ENCODE measurements at regions not wholly inside any gene's neighbourhood (a gene's known extent, or its start where the extent isn't known, plus 50 kb on each side); places are given as distances from the start of the nearest gene placed in this dataset.

DNA sequence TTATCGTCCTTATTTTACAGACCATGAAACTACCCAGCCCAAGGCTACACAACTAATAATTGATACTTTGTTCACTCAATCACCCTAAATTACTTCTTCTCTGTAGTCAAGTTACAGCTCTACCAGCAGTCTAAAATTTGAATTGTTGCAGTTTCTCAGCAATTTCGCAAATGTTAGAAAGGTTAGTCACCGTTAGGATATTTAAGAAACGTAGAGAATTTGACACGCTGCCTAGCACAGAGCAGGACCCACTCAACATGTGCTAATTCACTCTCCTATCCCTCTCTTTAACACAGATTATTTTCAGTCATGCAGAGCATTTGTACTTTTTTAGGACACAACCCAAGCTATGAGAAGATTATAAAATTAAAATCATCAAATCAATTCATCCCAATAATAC, 771.1 kb upstream of the LUZP2 start:
- H3K9me3 ChIP-seq = no peaks in the 10 kb centered on the region
- no peaks in the 10 kb centered on the region for H3K36me3 Mint-ChIP-seq (ENCODE audit: insufficient read depth, unreplicated experiment)
- TF ChIP-seq, protein P1, sequence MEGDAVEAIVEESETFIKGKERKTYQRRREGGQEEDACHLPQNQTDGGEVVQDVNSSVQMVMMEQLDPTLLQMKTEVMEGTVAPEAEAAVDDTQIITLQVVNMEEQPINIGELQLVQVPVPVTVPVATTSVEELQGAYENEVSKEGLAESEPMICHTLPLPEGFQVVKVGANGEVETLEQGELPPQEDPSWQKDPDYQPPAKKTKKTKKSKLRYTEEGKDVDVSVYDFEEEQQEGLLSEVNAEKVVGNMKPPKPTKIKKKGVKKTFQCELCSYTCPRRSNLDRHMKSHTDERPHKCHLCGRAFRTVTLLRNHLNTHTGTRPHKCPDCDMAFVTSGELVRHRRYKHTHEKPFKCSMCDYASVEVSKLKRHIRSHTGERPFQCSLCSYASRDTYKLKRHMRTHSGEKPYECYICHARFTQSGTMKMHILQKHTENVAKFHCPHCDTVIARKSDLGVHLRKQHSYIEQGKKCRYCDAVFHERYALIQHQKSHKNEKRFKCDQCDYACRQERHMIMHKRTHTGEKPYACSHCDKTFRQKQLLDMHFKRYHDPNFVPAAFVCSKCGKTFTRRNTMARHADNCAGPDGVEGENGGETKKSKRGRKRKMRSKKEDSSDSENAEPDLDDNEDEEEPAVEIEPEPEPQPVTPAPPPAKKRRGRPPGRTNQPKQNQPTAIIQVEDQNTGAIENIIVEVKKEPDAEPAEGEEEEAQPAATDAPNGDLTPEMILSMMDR (IDR thresholded peaks at IDR 0.05; ENCODE audit: insufficient read depth in 1 of 2, low read depth in 1 of 2, low read length in 1 of 2, severe bottlenecking in 1 of 2, unreplicated experiment in 1 of 2) = no peak
- no peak overlapping the region for H3K27ac Mint-ChIP-seq (ENCODE audit: unreplicated experiment)
- no peaks in the 10 kb centered on the region for H3K4me1 ChIP-seq
- H3K27me3 Mint-ChIP-seq (ENCODE audit: insufficient read depth, unreplicated experiment) = no peaks in the 10 kb centered on the region
- H3K4me3 ChIP-seq (ENCODE audit: low read depth, low read length) = no peak overlapping the region
- ChIA-PET POLR2A (no interaction called here), CTCF (no interaction called here)
- H3K9me3 Mint-ChIP-seq (ENCODE audit: unreplicated experiment) = no peaks in the 10 kb centered on the region
- no peak overlapping the region for H3K4me3 Mint-ChIP-seq (ENCODE audit: unreplicated experiment)
- no peaks in the 10 kb centered on the region for H3K36me3 ChIP-seq (ENCODE audit: control insufficient read depth, insufficient read depth, low read length)
- no peaks in the 10 kb centered on the region for H3K4me1 Mint-ChIP-seq (ENCODE audit: low read depth, unreplicated experiment)
- intact Hi-C loops (cut with micrococcal nuclease; ENCODE audit: unreplicated experiment) = no loop called here
- no peaks in the 10 kb centered on the region for H3K27me3 ChIP-seq (replicated peaks; ENCODE audit: control insufficient read depth, insufficient read depth, low read length)
- DNase-seq = no peak
- BruUV-seq (replicated peaks) = no TSS peak

DNA sequence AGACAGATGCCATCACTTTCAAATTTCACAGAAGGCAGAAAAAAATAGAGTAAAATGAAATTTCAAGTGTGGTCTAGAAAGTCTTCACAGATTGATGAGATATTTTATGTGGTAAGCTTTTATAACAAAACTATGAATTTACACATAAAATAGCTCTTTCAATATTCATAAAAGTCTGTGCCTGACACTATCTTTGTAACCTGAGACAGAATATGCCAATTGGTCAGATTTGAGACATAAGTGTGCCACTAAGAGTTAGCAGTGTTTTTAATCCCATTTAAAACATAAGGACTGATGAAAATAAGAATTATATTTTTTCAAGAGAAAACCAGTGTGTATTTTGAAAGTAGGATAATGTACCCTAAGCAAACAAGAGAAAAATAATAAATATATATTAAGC, 769.5 kb upstream of the LUZP2 start:
- TF ChIP-seq, protein P1 (IDR thresholded peaks at IDR 0.05; ENCODE audit: insufficient read depth in 1 of 2, low read depth in 1 of 2, low read length in 1 of 2, severe bottlenecking in 1 of 2, unreplicated experiment in 1 of 2) = no peak
- H3K27ac Mint-ChIP-seq (ENCODE audit: unreplicated experiment) = no peak overlapping the region
- no peaks in the 10 kb centered on the region for H3K27me3 ChIP-seq (replicated peaks; ENCODE audit: control insufficient read depth, insufficient read depth, low read length)
- no peaks in the 10 kb centered on the region for H3K4me1 Mint-ChIP-seq (ENCODE audit: low read depth, unreplicated experiment)
- H3K27me3 Mint-ChIP-seq (ENCODE audit: insufficient read depth, unreplicated experiment) = no peaks in the 10 kb centered on the region
- ChIA-PET CTCF (no interaction called here), POLR2A (no interaction called here)
- no peaks in the 10 kb centered on the region for H3K36me3 ChIP-seq (ENCODE audit: control insufficient read depth, insufficient read depth, low read length)
- no TSS peak for BruUV-seq (replicated peaks)
- H3K4me1 ChIP-seq = no peaks in the 10 kb centered on the region
- H3K9me3 ChIP-seq = no peaks in the 10 kb centered on the region
- intact Hi-C loops (cut with micrococcal nuclease; ENCODE audit: unreplicated experiment) = no loop called here
- no peak overlapping the region for H3K4me3 ChIP-seq (ENCODE audit: low read depth, low read length)
- DNase-seq = no peak
- no peak overlapping the region for H3K4me3 Mint-ChIP-seq (ENCODE audit: unreplicated experiment)
- no peaks in the 10 kb centered on the region for H3K36me3 Mint-ChIP-seq (ENCODE audit: insufficient read depth, unreplicated experiment)
- H3K9me3 Mint-ChIP-seq (ENCODE audit: unreplicated experiment) = no peaks in the 10 kb centered on the region

GRCh38 chr11:23727794-23728193, 769.1 kb upstream of the LUZP2 start:
- no TSS peak for BruUV-seq (replicated peaks)
- Mint-ChIP-seq H3K4me3 (ENCODE audit: unreplicated experiment) (no peak overlapping the region), H3K36me3 (ENCODE audit: insufficient read depth, unreplicated experiment) (no peaks in the 10 kb centered on the region), H3K9me3 (ENCODE audit: unreplicated experiment) (no peaks in the 10 kb centered on the region), H3K27ac (ENCODE audit: unreplicated experiment) (no peak overlapping the region), H3K4me1 (ENCODE audit: low read depth, unreplicated experiment) (no peaks in the 10 kb centered on the region), H3K27me3 (ENCODE audit: insufficient read depth, unreplicated experiment) (no peaks in the 10 kb centered on the region)
- ChIA-PET CTCF (no interaction called here), POLR2A (no interaction called here)
- H3K27me3 ChIP-seq (replicated peaks; ENCODE audit: control insufficient read depth, insufficient read depth, low read length) = no peaks in the 10 kb centered on the region
- H3K4me1 ChIP-seq = no peaks in the 10 kb centered on the region
- H3K4me3 ChIP-seq (ENCODE audit: low read depth, low read length) = no peak overlapping the region
- TF ChIP-seq, protein P1 (IDR thresholded peaks at IDR 0.05; ENCODE audit: insufficient read depth in 1 of 2, low read depth in 1 of 2, low read length in 1 of 2, severe bottlenecking in 1 of 2, unreplicated experiment in 1 of 2) = no peak
- intact Hi-C loops (cut with micrococcal nuclease; ENCODE audit: unreplicated experiment) = no loop called here
- H3K36me3 ChIP-seq (ENCODE audit: control insufficient read depth, insufficient read depth, low read length) = no peaks in the 10 kb centered on the region
- DNase-seq = no peak
- no peaks in the 10 kb centered on the region for H3K9me3 ChIP-seq
